ENCODE measurements at regions not wholly inside any gene's neighbourhood (a gene's known extent, or its start where the extent isn't known, plus 50 kb on each side); places are given as distances from the start of the nearest gene placed in this dataset.

- peaks cover 0 to 17% (median 9%) of the 10 kb centered on the region in 12 donors for H3K4me1 ChIP-seq
- TF ChIP-seq POLR2A (IDR thresholded peaks at IDR 0.05), result no peak
- TF ChIP-seq, protein P1, sequence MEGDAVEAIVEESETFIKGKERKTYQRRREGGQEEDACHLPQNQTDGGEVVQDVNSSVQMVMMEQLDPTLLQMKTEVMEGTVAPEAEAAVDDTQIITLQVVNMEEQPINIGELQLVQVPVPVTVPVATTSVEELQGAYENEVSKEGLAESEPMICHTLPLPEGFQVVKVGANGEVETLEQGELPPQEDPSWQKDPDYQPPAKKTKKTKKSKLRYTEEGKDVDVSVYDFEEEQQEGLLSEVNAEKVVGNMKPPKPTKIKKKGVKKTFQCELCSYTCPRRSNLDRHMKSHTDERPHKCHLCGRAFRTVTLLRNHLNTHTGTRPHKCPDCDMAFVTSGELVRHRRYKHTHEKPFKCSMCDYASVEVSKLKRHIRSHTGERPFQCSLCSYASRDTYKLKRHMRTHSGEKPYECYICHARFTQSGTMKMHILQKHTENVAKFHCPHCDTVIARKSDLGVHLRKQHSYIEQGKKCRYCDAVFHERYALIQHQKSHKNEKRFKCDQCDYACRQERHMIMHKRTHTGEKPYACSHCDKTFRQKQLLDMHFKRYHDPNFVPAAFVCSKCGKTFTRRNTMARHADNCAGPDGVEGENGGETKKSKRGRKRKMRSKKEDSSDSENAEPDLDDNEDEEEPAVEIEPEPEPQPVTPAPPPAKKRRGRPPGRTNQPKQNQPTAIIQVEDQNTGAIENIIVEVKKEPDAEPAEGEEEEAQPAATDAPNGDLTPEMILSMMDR (IDR thresholded peaks at IDR 0.05), result no peak
- ATAC-seq (no peak), DNase-seq (no peak)
- no peak overlapping the region for H3K4me3 ChIP-seq
- intact Hi-C loops (cut with DNase I), result no loop called here
- no peaks in the 10 kb centered on the region for H3K27me3 ChIP-seq
- no peak overlapping the region for H3K27ac ChIP-seq
- 89 to 92% (median 91%) methylated on average over 10 of the region's 10 CpGs for WGBS, 4 donors
- H3K9me3 ChIP-seq, result no peaks in the 10 kb centered on the region
- no peaks in the 10 kb centered on the region for H3K36me3 ChIP-seq
Measured at GRCh38 chr10:3228629-3228945, 56.0 kb upstream of the PITRM1 start.

DNA sequence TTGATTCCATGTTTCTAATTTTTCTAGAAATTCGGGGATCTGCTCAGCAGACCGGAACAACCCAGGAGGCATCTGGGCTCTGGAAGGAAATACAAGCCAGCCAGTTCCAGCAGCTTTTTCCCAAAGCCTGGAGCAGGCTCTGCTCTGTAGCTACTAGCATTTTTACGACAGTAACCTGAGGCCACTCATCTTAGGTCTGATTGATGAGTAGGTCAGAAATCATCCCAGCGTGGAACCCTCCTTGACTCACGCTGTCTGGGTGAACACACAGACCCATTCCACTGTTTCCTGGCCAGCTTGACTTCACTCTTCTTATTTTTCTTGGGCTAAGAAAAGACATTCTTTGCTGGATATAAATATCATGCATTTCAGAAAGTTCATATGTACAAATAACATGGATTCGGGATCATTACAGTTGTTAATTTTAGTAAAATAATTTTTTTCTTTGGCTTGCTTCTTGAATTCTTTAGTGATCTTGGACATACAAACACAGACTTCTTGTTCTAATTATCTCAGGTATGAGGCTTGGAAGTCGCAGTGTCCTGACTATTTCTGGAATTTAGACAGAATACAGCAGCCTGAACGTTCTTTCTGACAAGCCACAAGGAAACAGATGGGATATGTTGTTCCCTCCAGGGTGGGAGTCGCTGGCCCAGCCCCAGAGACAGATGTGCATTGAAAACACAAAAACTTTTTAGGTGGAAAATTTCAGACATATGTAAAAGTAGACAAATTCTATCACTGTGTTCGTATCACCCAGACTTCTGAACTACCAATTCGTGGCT, 54.6 kb upstream of the PITRM1 start:
- Histone ChIP-seq H3K36me3 (no peaks in the 10 kb centered on the region), H3K27me3 (no peaks in the 10 kb centered on the region), H3K9me3 (no peaks in the 10 kb centered on the region), H3K27ac (no peak overlapping the region), H3K4me3 (no peak overlapping the region), H3K4me1 (peaks cover 0 to 17% (median 9%) of the 10 kb centered on the region in 12 donors)
- WGBS, 4 donors, result 46 to 59% (median 48%) methylated on average over 11 of the region's 11 CpGs
- no peak for TF ChIP-seq POLR2A (IDR thresholded peaks at IDR 0.05)
- TF ChIP-seq, protein P1 (IDR thresholded peaks at IDR 0.05), result no peak
- intact Hi-C loops (cut with DNase I), result no loop called here
- DNase-seq, result no peak
- ATAC-seq, result peak in 1 of 4 donors; percentile 72

- ATAC-seq, result no peak
- Histone ChIP-seq H3K4me1 (peaks cover 0 to 17% (median 9%) of the 10 kb centered on the region in 12 donors), H3K9me3 (no peaks in the 10 kb centered on the region), H3K36me3 (no peaks in the 10 kb centered on the region), H3K27ac (no peak overlapping the region), H3K27me3 (no peaks in the 10 kb centered on the region), H3K4me3 (no peak overlapping the region)
- DNase-seq, result no peak
- TF ChIP-seq, protein P1 (IDR thresholded peaks at IDR 0.05), result no peak
- no peak for TF ChIP-seq POLR2A (IDR thresholded peaks at IDR 0.05)
- intact Hi-C loops (cut with DNase I), result no loop called here
- WGBS, 4 donors, result 87 to 93% (median 90%) methylated on average over 3 of the region's 3 CpGs
Measured at GRCh38 chr10:3225561-3225960, 53.0 kb upstream of the PITRM1 start.

- H3K36me3 ChIP-seq, result no peaks in the 10 kb centered on the region
Measured at GRCh38 chr10:3224241-3224640, 51.7 kb upstream of the PITRM1 start.

More at GRCh38 chr10:3224241-3224640, 51.7 kb upstream of the PITRM1 start:
- no peaks in the 10 kb centered on the region for H3K27me3 ChIP-seq
- H3K4me1 ChIP-seq, result peaks cover 0 to 17% (median 9%) of the 10 kb centered on the region in 12 donors
- DNase-seq, result no peak
- TF ChIP-seq, protein P1 (IDR thresholded peaks at IDR 0.05), result no peak
- no peak for TF ChIP-seq POLR2A (IDR thresholded peaks at IDR 0.05)
- no peak for ATAC-seq
- WGBS, 4 donors, result 95 to 100% (median 99%) methylated on average over 3 of the region's 3 CpGs
- H3K9me3 ChIP-seq, result no peaks in the 10 kb centered on the region
- intact Hi-C loops (cut with DNase I), result no loop called here
- no peak overlapping the region for H3K27ac ChIP-seq
- H3K4me3 ChIP-seq, result no peak overlapping the region

All from heart left ventricle (tissue), 16 donors.